ENCODE measurements at regions not wholly inside any gene's neighbourhood (a gene's known extent, or its start where the extent isn't known, plus 50 kb on each side); places are given as distances from the start of the nearest gene placed in this dataset.

DNA sequence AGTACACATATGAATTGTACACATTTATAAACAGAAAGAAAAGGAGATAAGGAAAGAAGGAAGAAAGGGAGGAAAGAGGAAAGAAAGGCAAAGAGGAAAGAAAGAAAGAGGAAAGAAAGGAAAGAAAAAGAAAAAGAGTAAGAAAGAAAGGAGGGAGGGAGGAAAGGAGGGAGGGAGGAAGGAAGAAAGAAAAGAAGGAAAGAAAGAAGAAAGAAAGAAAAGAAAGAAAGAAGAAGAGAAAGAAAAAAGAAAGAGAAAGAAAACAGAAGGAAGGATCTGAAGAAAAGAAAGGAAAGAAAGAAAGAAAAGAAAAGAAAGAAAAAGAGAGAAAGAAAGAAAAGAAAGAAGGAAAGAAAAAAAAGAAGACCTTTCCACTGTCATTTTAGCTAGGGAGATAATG, 571.4 kb upstream of the SALL1 start:
- no peak for DNase-seq (ENCODE audit: low read depth)

DNA sequence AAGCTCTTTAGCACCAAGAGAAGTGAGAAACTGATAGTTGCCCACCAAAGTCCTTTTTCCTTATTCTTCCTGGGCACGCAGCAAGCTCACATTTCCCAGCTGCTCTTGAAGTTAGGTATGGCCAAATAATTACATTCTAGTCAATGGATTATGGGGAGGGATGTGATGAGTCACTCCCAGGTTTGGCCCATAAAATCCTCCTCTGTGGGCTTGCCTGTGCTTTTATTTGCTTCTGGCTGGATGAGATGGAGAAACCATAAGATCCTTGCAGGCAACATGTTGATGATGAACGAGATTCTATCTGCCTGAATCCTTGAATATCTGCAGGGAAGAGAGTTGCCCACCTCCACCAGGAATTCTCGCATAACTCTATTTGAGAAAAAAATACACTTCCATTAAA, 568.3 kb upstream of the SALL1 start:
- DNase-seq (ENCODE audit: low read depth): no peak

DNA sequence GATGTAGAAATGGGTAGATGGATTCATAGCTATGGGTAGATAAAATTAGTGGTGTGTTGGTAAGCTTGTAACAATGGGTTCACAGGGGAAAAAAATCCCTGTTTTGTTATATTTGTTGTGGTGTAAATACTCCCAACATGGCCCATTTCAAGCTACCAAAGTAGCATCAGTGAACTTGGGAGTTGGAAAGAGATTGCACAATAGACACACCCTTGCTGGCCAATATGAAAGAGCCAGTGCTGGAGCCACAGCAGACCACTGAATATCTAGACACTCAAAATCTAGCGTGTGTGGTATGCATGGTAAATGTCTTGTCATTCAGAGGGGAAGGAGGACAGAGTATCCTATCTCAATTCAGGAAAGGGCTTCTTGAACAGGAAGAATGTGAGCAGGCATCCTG, 565.1 kb upstream of the SALL1 start:
- no peak for DNase-seq (ENCODE audit: low read depth)

DNA sequence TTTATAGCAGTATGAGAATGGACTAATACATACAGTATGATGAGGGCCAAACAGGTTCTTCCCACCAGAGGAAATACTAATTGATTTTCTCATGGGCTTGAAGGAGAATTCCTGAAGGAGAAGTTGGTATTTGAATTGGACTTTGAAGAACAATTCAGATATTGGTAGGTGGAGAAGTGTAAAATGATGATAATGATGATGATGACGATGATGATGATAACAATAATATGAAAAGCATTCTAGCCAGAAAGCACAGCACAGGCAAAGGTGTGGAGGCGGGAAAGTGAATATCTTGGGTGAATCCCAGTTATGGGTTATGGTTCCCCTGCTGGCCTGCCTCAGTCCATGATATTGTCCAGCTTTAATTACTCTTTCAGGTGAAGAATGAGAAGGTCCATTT, 562.4 kb upstream of the SALL1 start:
- DNase-seq (ENCODE audit: low read depth): no peak

DNA sequence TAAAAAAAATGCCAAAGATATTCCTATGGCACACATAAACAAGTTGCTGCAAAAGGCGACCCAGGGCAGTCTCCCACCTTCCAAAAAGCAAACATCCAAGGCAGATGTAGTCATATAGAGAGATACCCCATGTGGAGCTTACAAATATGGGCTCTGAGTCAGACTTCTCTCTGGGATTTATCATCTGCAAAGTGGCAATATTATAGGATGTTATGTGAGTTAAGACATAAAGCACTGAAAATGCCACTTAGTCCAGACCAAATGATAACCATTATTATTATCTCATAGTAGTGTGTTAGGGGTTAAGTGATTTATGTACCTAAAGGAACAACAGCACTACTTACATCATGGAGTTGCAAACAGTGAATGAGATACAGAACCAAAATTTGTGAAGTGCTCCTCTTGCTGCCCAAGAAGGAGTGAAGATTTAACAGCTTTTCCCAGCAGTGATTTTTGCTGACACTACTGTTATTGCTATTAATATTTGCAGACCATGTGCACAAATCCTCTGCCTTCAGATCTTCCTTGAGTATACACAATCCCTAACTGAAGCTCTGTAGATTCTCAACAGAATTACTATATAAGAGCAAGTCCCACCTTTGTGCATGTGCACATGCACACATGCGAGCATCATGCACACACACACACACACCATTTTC, 560.0 kb upstream of the SALL1 start:
- DNase-seq (ENCODE audit: low read depth): no peak

DNA sequence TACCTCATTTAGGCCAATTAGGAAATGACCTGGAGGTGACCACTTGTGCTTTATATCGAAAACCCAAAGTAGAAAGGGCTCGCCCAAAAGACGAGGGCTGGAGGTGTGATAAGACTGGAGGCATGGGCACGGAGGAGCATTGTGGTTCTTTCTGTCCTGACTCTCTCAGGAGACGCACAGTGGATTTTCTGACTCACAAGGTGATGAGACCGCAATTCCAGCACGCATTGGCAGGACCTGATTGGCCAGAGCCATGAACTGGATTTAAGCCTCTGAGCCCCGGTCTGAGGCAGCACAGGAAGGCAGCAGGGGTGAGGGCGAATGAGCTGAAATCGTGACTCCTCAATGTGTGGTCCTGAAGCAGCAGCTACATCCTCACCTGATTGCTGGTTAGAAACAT, 559.1 kb upstream of the SALL1 start:
- DNase-seq (ENCODE audit: low read depth): no peak

DNA sequence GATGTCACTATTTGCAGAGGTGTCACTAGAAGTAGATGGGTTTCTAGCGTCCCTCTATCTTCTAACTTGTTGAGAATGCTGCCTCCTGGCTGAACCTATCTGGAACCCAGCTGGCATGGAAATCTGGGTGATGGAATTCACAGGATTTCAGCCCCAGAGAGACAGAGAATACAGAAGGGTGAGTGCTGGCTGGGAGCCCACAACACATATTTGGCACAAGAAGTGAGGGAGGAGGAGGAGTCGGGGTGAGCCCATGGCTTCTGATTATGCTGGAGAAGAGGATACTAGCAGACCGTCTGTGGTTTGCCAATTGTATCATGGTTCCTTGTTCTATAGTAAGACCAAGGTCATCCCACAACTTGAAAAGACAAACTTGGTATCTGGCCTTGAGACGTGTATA, 557.8 kb upstream of the SALL1 start:
- DNase-seq (ENCODE audit: low read depth): no peak

DNA sequence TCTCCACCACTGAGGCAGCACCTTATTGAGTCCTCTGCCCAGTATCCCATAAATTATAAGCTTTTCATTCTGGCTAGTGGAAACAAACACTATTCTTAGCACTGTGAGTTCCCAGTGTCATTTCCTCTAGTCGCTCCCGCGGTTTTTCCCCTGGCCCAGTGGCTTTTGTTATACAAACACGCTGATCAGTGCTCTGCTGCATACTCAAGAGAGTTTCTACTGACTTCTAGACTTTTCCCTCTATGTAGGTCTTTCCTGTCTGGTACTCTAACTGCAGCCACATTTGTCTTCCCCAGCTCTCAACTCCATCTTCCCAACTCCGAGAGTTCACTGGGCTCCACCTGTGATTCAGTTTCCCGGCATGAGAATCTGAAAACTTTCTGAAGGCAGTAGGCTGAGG, 556.6 kb upstream of the SALL1 start:
- DNase-seq (ENCODE audit: low read depth): no peak

DNA sequence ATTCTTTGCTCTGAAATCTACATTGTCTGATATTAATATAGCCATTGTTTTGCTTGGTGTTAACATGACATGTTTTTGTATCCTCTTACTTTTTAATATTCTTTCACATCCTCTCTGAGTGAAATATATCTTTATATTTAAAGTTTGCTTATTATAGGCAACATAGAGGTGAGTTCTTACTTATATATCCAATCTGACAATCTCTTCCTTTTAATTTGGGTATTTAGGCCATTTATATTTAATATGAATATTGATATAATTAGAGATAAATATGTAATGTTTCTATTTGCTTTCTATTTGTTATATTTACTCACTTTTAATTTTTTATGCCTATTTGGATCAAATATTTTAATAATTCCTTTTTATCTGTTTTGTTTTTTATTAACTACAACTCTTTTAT, 554.1 kb upstream of the SALL1 start:
- no peak for DNase-seq (ENCODE audit: low read depth)

DNA sequence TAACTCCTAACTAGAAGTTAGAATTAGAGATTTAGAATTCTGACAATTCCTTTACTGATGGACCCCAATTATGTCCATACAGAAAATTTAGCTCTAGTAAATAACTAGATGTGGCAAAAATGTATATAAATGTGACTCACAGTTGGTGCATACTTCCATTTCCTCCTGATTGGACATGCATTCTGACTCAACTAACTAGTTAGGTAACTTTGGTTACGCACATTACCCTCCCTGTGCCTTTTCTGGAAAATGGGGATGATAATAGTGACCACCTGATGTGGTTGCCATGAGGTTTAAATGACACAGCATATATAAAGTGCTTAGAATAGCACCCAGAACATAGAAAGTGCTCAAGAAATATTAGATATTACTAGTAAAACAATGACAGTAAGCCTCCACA, 550.0 kb upstream of the SALL1 start:
- no peak for DNase-seq (ENCODE audit: low read depth)

DNA sequence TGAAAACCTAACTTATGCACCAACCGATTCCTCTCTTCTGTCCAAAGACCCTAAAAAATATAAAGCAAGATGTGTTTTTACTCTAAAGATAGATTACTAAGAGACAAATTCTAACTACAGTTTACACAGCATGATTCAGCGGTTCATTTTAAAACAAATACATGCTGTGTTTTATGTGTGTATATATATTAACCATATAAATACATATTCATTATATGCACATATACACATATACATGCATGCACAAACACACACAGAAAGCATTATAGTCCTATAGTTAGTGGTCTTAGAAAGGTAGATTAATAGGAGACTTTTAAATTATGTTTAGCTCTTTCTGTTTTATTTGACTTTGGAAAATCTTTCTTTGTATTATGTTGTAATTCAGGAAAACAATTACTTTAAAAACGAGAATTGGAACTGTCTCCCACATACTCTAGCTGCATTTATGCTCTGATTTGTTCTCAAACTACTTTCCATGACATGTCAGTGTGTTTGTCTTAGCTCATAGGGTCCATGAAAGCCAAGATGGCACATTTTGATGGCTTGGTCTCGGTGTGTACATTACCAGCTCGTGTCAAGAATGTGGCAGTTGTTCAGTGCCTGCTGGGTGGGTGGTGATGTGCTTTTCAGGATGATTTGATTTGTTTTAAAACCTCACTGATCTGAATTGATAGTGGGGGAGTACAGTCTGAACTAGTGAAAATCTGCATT, 548.8 kb upstream of the SALL1 start:
- DNase-seq (ENCODE audit: low read depth): no peak

DNA sequence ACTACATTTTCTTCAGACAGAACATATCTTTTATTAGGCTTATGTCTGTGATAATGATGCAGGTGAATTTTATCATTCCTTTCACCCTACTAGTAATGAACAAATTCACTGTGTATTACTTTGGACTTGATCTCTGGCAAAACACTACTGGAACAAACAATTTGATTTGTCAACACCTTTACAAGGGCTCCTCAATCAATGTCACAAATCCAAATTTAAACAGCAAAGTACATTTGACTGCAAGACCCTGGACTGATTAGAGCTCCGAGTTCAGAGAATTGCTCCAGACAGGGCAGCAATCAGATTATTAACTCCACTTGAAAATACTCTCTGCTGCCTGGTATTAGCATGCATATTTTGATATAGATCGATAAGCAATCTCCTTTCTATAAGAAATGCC, 547.6 kb upstream of the SALL1 start:
- DNase-seq (ENCODE audit: low read depth): no peak

DNA sequence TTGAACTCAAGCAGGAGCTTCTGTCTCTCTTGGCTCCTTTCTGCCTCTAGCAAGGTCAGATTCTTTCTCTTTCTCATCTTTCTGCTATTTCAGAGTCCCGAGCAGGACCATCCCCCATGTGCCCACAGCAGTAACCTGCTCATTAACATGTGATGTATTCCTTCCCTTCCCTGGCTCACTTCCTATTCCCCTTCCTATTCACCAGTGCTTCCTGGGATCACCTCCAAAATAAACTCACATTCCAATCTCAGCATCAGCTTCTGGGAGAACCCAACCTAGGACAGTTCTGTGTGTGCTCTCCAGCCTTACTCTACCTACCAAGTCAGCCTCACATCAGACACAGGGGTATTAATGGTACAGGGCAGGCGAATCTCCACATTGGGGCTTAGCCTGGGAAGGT, 546.4 kb upstream of the SALL1 start:
- DNase-seq (ENCODE audit: low read depth): no peak

DNA sequence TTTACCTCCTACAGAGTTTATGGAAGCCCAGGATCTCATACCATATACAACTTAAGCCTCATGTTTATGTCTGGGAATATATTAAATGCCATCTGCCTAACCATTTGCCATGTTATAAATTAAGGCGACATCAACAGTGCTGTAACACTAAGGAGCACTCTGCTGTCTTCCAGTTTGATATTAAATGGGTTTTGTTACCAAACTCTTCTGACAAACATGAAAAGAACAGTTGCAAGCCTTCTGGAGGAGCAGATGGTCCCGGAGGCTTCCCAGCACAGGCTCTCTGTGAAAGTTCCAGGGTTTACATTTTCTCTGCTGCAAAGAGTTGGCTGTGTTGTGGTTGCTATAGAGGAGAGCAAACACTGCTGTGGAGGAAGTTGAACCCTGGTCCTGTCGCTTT, 545.3 kb upstream of the SALL1 start:
- no peak for DNase-seq (ENCODE audit: low read depth)

DNA sequence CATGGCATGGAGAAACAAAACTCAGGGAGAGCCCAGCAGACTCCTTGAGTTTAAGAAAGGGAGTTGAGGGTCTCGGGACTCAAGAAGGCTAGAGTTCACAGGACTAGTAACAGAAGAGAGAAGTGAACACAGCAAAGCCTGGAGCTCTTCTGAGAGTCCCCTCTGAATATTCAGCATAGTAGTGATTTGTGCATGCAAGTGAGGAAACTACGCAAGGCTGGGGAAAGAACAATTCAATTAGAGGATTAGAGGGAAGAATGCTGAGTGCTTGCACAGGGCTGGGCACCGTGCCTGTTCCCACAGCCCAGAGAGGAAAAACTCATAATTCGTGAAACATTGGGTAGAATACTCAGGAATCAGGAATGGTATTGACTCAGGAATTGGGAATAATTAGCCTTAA, 540.0 kb upstream of the SALL1 start:
- no peak for DNase-seq (ENCODE audit: low read depth)

DNA sequence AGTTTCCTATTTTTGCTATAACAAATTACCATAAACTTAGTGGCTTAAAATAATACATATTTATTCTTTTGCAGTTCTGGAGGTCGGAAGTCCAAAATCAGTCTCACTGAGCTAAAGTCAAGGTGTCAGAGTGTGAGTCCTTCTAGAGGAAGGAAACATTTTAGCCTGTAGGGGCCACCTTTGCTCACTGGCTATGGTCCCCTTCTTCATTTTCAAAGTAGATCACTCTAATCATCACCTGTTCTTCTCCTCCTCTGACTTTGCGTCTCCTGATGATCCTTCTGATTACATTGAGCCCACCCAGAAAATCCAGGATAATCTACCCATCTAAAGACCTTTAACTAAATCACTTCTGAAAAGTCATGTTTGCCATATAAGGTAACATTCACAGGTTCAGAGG, 534.4 kb upstream of the SALL1 start:
- no peak for DNase-seq (ENCODE audit: low read depth)

DNA sequence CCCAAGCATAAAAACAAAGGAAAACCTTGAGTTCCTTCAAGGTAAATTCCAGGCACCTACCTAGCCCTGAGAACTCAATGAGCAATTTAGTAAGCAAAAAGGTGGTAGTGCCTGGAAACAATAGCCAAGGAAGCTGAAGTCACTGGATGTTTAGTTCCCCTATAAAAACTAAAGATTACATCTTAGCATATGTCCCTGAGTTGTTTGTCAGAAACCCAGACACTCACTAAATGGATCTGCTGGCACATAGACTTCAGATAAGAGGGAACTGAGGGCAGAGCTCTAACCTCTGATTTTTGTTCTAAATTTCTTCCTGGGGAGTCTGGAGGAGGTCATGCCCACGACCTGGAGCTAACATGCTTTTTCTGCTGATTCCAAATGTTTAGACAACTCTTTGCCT, 532.8 kb upstream of the SALL1 start:
- no peak for DNase-seq (ENCODE audit: low read depth)

DNA sequence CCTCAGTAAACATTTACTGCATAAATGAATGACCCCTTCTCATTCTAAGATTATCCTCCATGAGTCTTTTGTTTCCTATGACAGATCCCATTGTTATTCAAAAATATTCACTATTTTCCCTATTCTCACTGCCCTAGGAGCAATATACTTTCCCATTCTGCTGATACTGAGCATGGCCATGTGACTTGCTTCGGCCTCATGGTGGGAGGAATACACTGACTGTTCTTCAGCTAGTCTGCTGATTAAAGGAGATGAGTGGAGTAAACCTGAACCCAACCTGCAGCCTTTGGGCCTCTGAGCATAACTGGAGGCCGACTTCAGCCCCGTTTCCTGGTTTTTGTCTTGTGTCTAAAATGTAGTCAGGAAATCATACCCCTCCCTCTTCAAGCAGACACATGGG, 531.8 kb upstream of the SALL1 start:
- DNase-seq (ENCODE audit: low read depth): no peak

DNA sequence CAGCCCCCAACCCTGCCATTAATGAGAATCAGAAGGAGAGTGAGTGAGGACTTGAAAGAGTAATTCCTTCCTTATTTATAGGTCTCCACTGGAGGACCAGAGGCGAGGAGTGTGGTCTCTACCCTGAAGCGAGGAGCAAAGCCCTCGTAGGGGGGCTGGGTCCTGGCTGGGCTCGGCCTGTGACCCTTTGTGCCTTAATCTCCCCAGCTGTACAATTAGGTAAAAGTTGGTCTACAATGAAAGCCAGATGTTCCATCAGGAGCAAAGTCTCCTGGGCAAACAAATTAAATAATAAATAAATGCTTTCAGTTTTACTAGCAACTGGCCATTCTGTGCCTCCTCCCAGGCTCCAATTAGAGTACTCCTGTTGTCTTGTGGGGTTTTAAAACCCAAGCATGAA, 523.5 kb upstream of the SALL1 start:
- DNase-seq (ENCODE audit: low read depth): no peak

DNA sequence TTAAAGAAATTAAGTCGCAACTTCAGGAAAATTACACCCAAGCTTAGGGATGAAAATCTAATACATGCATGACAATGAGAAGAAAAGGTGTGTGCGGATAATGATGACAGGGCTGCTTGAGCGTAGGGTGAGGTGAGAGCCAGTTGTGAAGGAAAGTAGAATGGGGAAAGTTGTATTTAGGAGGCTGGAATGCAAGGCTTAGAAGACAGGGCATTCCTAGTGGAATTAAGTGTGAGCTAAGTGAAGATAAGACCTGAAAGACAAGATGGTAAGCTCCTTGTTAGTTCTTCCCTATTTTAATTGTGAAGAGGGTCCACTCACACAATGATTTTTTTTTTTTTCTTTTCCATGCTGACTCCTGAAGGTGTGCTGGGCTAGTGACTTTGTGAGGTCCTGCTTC, 519.5 kb upstream of the SALL1 start:
- DNase-seq (ENCODE audit: low read depth): no peak

DNA sequence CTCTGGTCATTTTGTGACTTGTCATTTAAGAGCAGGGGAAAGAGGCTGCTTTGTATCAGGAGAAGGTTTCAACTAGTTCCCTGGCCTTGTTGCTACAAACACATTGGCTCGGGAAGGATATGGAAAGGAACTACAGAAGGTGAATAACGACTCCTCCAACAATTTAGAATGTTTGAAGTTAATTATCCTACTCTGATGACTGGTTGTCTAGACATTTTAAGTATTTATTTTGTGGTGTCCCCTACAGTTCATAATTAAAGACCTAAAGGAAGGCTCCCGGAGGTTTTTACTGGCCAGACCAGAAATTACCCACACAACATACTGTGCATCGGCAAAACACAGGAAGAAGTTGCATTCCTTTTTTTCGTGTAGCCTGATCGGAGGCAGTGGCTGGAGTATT, 515.8 kb upstream of the SALL1 start:
- DNase-seq (ENCODE audit: low read depth): no peak

DNA sequence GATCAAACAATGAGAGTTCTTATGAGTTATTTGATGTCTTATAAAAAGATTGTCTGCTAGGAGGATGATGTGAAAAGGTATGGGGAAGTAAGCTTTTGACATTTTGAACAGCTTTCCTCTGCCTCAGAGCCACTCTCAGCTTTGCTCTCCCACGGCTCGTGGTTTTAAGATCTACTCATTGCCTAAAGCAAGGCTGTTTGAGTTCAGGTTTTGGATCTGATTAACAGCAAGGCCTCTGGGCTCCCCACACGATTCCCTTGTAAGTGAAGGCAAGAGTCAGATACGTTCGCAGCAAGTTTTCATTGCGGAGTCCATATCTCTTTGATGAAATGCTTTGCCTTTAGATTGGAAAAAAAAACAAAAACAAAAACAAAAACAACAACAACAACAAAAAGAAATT, 515.0 kb upstream of the SALL1 start:
- DNase-seq (ENCODE audit: low read depth): no peak

DNA sequence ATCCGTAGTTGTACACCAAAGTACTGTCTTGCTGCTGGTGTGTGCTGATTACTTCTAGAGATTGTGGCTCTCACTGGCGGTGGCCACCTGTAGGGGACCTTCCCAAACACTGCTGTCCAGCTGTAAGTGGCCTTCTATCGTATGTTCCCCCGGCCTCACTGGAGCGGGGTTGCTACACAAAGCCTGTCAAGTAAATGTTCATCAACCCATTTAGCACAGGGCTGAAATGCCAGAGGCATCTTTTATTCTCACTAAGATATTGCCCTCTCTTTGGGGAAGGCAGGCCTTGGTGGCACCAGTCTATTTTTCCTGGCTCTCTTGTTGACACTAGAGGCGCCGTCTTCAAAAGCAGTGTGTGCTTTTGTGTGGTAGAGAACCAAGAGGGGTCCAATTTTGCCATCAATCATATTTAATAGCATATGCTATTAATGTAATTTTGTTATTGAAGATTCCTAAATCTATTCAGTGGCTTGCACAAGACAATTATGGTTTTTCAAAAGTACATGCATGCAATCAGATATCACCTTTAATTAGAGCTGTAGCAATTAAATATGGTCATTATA, 514.4 kb upstream of the SALL1 start:
- DNase-seq (ENCODE audit: low read depth): no peak

DNA sequence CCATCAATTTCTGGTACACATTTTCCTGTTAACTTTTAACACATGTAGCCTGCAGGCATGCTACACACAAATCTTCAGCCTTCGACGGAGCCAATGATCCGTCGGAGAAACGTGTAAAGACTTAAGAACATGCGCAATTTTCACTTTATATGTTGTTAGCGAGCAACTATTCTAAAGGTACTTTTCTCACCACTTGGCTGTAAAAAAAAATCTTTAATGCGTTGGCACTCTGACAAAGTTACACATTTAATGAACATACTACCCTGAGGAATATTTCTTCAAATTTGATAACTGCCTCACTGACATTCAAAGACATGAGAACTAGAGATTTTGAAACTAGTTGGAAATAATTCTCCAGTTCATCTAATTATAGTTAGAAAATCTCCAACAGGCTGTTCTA, 507.5 kb upstream of the SALL1 start:
- no peak for DNase-seq (ENCODE audit: low read depth)
